GM10266 (cell line): ENCODE measurements at regions not wholly inside any gene's neighbourhood (a gene's known extent, or its start where the extent isn't known, plus 50 kb on each side); places are given as distances from the start of the nearest gene placed in this dataset.
"Not testable (repeated sequence)": the region's sequence is repeated elsewhere in the genome, so short reads cannot be mapped to it uniquely, and the experiment has no call there.

Experiments
- DNase-seq: peaks from one replicate; pipeline ENCODE4 v3.0.0; 2012; ENCODE audit errors: extremely low spot score
- CTCF ChIP-seq: IDR thresholded peaks from 2 replicates; pipeline ENCODE4 v1.5.1; 2012; ENCODE audit warnings: mild to moderate bottlenecking, low read depth; ENCODE audit not compliant: control insufficient read depth, insufficient read depth; ENCODE audit errors: missing control alignments

- no peak for DNase-seq
- TF ChIP-seq CTCF, result no peak
Measured at GRCh38 chr12:114096461-114096860, 130.3 kb upstream of the RBM19 start.

- DNase-seq, result no peak
- no peak for TF ChIP-seq CTCF
Measured at GRCh38 chr12:114093520-114093919, 127.4 kb upstream of the RBM19 start.

- no peak for DNase-seq
- no peak for TF ChIP-seq CTCF
Measured at GRCh38 chr12:114092981-114093380, 126.9 kb upstream of the RBM19 start.

GRCh38 chr12:114090211-114090610, 124.1 kb upstream of the RBM19 start:
- no peak for DNase-seq
- TF ChIP-seq CTCF, result no peak

GRCh38 chr12:114073076-114073475, 107.0 kb upstream of the RBM19 start:
- TF ChIP-seq CTCF, result no peak
- no peak for DNase-seq

- no peak for DNase-seq
- TF ChIP-seq CTCF, result no peak
Measured at GRCh38 chr12:114069507-114069906, 103.4 kb upstream of the RBM19 start.

GRCh38 chr12:114064497-114064896, 98.4 kb upstream of the RBM19 start:
- DNase-seq, result no peak
- no peak for TF ChIP-seq CTCF

GRCh38 chr12:114064034-114064433, 97.9 kb upstream of the RBM19 start:
- not testable (repeated sequence) for DNase-seq
